ENCODE measurements at regions not wholly inside any gene's neighbourhood (a gene's known extent, or its start where the extent isn't known, plus 50 kb on each side); places are given as distances from the start of the nearest gene placed in this dataset.
A peak's percentile ranks its signal among the peaks of the same experiment; 100 is the strongest.

DNA sequence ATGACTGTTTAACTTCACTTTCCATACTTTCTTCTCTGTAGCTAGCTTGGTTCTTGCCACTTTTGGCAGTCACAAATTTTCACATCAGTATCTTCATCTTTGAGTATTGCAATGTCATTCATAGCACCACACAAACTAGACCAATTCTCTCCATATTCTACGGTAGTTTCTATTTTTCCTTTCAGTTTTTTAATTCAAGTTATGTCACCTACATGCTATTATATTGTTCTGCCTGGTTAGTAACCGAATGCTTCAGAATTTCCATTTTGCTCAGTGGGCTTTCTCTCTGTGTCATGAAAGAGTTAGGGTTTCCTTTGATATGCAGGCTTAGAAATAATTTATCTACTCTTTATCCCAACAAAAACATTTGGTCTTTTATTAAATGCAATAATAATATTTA, 896.5 kb downstream of the GATA3 start:
- Histone ChIP-seq H3K27me3 (ENCODE audit: control insufficient read depth, insufficient read depth, low read length) (no peaks in the 10 kb centered on the region), H3K9ac (ENCODE audit: low read length in 3 of 3) (no peak overlapping the region), H3K4me1 (ENCODE audit: control insufficient read depth in 2 of 3, insufficient read depth in 2 of 3, low read depth in 1 of 3, low read length in 3 of 3) (no peaks in the 10 kb centered on the region), H3K36me3 (ENCODE audit: control insufficient read depth in 2 of 3, insufficient read depth in 3 of 3, low read length in 3 of 3) (no peaks in the 10 kb centered on the region), H3K9me3 (ENCODE audit: control insufficient read depth in 2 of 3, insufficient read depth in 1 of 3, low read length in 3 of 3) (no peaks in the 10 kb centered on the region), H3K27ac (ENCODE audit: low read depth in 2 of 2, low read length in 2 of 2) (no peak overlapping the region), H3K4me3 (ENCODE audit: low read length in 3 of 3) (no peak overlapping the region)
- intact Hi-C loops (cut with DNase I): no loop called here
- TF ChIP-seq, protein P1, sequence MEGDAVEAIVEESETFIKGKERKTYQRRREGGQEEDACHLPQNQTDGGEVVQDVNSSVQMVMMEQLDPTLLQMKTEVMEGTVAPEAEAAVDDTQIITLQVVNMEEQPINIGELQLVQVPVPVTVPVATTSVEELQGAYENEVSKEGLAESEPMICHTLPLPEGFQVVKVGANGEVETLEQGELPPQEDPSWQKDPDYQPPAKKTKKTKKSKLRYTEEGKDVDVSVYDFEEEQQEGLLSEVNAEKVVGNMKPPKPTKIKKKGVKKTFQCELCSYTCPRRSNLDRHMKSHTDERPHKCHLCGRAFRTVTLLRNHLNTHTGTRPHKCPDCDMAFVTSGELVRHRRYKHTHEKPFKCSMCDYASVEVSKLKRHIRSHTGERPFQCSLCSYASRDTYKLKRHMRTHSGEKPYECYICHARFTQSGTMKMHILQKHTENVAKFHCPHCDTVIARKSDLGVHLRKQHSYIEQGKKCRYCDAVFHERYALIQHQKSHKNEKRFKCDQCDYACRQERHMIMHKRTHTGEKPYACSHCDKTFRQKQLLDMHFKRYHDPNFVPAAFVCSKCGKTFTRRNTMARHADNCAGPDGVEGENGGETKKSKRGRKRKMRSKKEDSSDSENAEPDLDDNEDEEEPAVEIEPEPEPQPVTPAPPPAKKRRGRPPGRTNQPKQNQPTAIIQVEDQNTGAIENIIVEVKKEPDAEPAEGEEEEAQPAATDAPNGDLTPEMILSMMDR (IDR thresholded peaks at IDR 0.05; ENCODE audit: borderline replicate concordance, extremely low read depth, insufficient read depth): no peak
- DNase-seq (no peak), FAIRE-seq (no peak)

DNA sequence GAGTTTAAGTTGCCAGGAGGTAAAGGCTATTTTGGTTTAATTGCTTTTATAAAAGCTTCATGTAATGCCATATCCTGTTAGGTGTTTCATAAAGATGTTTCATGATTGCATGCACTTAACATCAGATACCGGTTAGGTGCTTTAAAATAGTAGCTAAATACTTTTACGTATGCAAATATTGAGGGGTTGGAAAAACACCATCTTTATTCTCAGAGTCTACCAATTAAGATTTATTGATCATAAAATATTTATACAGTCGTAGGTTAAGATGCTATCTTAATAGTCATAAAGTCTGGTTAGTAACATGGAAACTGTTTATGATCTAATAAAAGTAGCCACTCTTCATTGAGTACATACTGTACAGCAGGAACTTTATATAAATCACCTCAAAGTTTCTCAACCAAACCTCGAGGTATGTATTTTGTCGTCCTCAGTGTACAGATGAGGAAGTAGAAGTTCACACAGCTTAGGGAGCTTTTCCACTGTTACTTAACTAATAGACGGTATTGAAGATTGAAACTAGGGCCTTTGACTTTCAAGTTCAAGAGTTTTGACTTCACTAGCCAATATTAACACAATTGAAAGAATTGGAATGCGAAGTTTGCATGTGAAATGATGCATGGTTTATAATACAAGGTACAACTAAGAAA, 897.1 kb downstream of the GATA3 start:
- intact Hi-C loops (cut with DNase I): no loop called here
- Histone ChIP-seq H3K9me3 (ENCODE audit: control insufficient read depth in 2 of 3, insufficient read depth in 1 of 3, low read length in 3 of 3) (no peaks in the 10 kb centered on the region), H3K27me3 (ENCODE audit: control insufficient read depth, insufficient read depth, low read length) (no peaks in the 10 kb centered on the region), H3K4me1 (ENCODE audit: control insufficient read depth in 2 of 3, insufficient read depth in 2 of 3, low read depth in 1 of 3, low read length in 3 of 3) (no peaks in the 10 kb centered on the region), H3K27ac (ENCODE audit: low read depth in 2 of 2, low read length in 2 of 2) (no peak overlapping the region), H3K4me3 (ENCODE audit: low read length in 3 of 3) (no peak overlapping the region), H3K9ac (ENCODE audit: low read length in 3 of 3) (no peak overlapping the region), H3K36me3 (ENCODE audit: control insufficient read depth in 2 of 3, insufficient read depth in 3 of 3, low read length in 3 of 3) (no peaks in the 10 kb centered on the region)
- TF ChIP-seq, protein P1 (IDR thresholded peaks at IDR 0.05; ENCODE audit: borderline replicate concordance, extremely low read depth, insufficient read depth): no peak
- FAIRE-seq: no peak
- peak in 2 of 5 donors; percentile 7 to 9 for DNase-seq

DNA sequence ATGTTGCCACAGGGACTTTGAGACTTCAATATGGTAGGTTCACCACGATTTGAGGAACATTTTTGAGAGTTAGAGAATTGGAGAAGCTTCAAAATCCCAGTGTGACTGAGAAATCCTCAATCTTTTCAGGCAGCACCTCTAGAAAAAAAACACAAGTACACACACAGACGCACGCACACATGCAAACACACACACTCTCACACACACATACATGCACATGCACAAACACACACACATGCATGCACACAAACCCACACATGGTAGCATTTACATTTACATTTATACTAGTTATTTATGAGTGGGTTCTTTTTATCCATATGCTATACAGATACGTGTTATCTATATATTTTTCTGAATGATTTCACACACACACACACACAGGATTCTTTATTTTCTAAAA, 901.9 kb downstream of the GATA3 start:
- Histone ChIP-seq H3K9me3 (ENCODE audit: control insufficient read depth in 2 of 3, insufficient read depth in 1 of 3, low read length in 3 of 3) (no peaks in the 10 kb centered on the region), H3K27ac (ENCODE audit: low read depth in 2 of 2, low read length in 2 of 2) (no peak overlapping the region), H3K9ac (ENCODE audit: low read length in 3 of 3) (no peak overlapping the region), H3K27me3 (ENCODE audit: control insufficient read depth, insufficient read depth, low read length) (no peaks in the 10 kb centered on the region), H3K4me1 (ENCODE audit: control insufficient read depth in 2 of 3, insufficient read depth in 2 of 3, low read depth in 1 of 3, low read length in 3 of 3) (no peaks in the 10 kb centered on the region), H3K36me3 (ENCODE audit: control insufficient read depth in 2 of 3, insufficient read depth in 3 of 3, low read length in 3 of 3) (no peaks in the 10 kb centered on the region), H3K4me3 (ENCODE audit: low read length in 3 of 3) (no peak overlapping the region)
- intact Hi-C loops (cut with DNase I): no loop called here
- TF ChIP-seq, protein P1 (IDR thresholded peaks at IDR 0.05; ENCODE audit: borderline replicate concordance, extremely low read depth, insufficient read depth): no peak
- DNase-seq (no peak), FAIRE-seq (no peak)

DNA sequence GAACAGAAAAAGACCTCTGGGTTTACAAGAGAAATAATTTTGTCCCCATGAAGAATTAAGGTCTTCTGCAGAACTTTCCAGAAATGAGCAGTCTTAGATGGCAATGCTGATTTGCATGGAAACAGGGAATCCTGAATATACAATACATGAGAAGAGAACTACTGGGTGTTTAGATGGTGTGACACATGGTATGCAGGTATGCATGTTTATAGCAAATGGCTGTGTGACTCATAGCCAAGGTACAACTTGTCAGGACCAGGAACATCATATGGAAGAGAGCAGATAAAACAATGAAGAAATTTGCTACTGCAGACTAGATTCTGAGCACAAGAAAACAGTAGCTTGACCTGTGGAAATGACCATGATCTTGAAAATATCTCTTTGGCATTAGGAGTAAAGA, 907.8 kb downstream of the GATA3 start:
- TF ChIP-seq, protein P1 (IDR thresholded peaks at IDR 0.05; ENCODE audit: borderline replicate concordance, extremely low read depth, insufficient read depth): no peak
- Histone ChIP-seq H3K27ac (ENCODE audit: low read depth in 2 of 2, low read length in 2 of 2) (no peak overlapping the region), H3K27me3 (ENCODE audit: control insufficient read depth, insufficient read depth, low read length) (no peaks in the 10 kb centered on the region), H3K4me1 (ENCODE audit: control insufficient read depth in 2 of 3, insufficient read depth in 2 of 3, low read depth in 1 of 3, low read length in 3 of 3) (no peaks in the 10 kb centered on the region), H3K9me3 (ENCODE audit: control insufficient read depth in 2 of 3, insufficient read depth in 1 of 3, low read length in 3 of 3) (no peaks in the 10 kb centered on the region), H3K36me3 (ENCODE audit: control insufficient read depth in 2 of 3, insufficient read depth in 3 of 3, low read length in 3 of 3) (no peaks in the 10 kb centered on the region), H3K9ac (ENCODE audit: low read length in 3 of 3) (no peak overlapping the region), H3K4me3 (ENCODE audit: low read length in 3 of 3) (no peak overlapping the region)
- no peak for FAIRE-seq
- intact Hi-C loops (cut with DNase I): no loop called here
- no peak for DNase-seq

Data from kidney (tissue), 13 donors.